ENCODE measurements at regions not wholly inside any gene's neighbourhood (a gene's known extent, or its start where the extent isn't known, plus 50 kb on each side); places are given as distances from the start of the nearest gene placed in this dataset.

- TF ChIP-seq PAX5 (IDR thresholded peaks at IDR 0.05; ENCODE audit: insufficient read depth, low read length, severe bottlenecking) (no peak), POLR2AphosphoS5 (IDR thresholded peaks at IDR 0.05; ENCODE audit: low read depth, low read length) (no peak)
Observed at GRCh38 chr10:94065362-94065761, 71.6 kb downstream of the PLCE1 start.

All from GM12891 (cell line).